A549 (cell line): ENCODE measurements at regions not wholly inside any gene's neighbourhood (a gene's known extent, or its start where the extent isn't known, plus 50 kb on each side); places are given as distances from the start of the nearest gene placed in this dataset.

Source experiments
- ATAC-seq, 2 experiments: fragments of 200-7000 bp in 1 of 2; fragments of >200 bp in 1 of 2; cut with Nextera tagmentation in 1 of 2; cut with Tn5 transposase in 1 of 2; 3 replicates each; pipeline versions ENCODE4 v1.8.0 to v1.9.1; 2018 to 2020; ENCODE audit warnings: mild to moderate bottlenecking in 1 of 2, moderate library complexity in 1 of 2
- CTCF ChIA-PET: fragments of 300-600 bp; sonication (Branson Sonifier 250); formaldehyde crosslinking; extraction: SDS; loops from one replicate; lab custom pipeline; 2021; ENCODE audit warnings: antibody characterized with exemption, inconsistent platforms; lab: Yijun Ruan, JAX
- POLR2A ChIA-PET: fragments of 350-600 bp; formaldehyde crosslinking; extraction: SDS; loops from one replicate; lab custom pipeline; 2021; ENCODE audit warnings: antibody characterized with exemption, inconsistent platforms; lab: Yijun Ruan, JAX
- DNase-seq, 2 experiments: peaks; one replicate each; pipeline versions ENCODE4 v3.0.0 to v3.0.0-alpha.2; 2011 to 2016; ENCODE audit warnings: low read depth in 1 of 2, low spot score in 1 of 2
- FAIRE-seq: peaks from 2 replicates; lab custom pipeline; 2011; peaks lifted over from hg19 to GRCh38; lab: Jason Lieb, UNC
- H3K27ac ChIP-seq, 2 experiments: fragments of >200 bp; sonication (Bioruptor Twin); formaldehyde crosslinking; 3 replicates each; pipeline ENCODE4 v1.5.1; 2016 to 2017
- H3K4me1 ChIP-seq: fragments of >200 bp; sonication (Bioruptor Twin); formaldehyde crosslinking; 3 replicates; pipeline ENCODE4 v1.6.1; 2016
- H3K4me2 ChIP-seq: fragments of >200 bp; sonication (Bioruptor Twin); formaldehyde crosslinking; 3 replicates; pipeline ENCODE4 v1.6.1; 2016
- H3K4me3 ChIP-seq: fragments of >200 bp; sonication (Bioruptor Twin); formaldehyde crosslinking; 3 replicates; pipeline ENCODE4 v1.5.1; 2016
- H3K9me3 ChIP-seq: fragments of >200 bp; sonication (Bioruptor Twin); formaldehyde crosslinking; 3 replicates; pipeline ENCODE4 v1.6.1; 2016
- CBX2 ChIP-seq: fragments of 200-600 bp; sonication (generic); IDR thresholded peaks from 2 replicates; pipeline ENCODE4 v1.6.1; 2016; ENCODE audit warnings: low read depth, mild to moderate bottlenecking, borderline replicate concordance
- ESRRA ChIP-seq: fragments of 150-350 bp; IDR thresholded peaks from 2 replicates; pipeline ENCODE4 v1.6.1; 2014; ENCODE audit warnings: mild to moderate bottlenecking, low read length, borderline replicate concordance
- GATA3 ChIP-seq: IDR thresholded peaks from 2 replicates; pipeline ENCODE4 v1.6.1; 2012; ENCODE audit warnings: borderline replicate concordance
- HEYL ChIP-seq: fragments of 250-450 bp; sonication (Bioruptor Pico); IDR thresholded peaks from 2 replicates; pipeline ENCODE4 v1.8.0; 2021; ENCODE audit warnings: mild to moderate bottlenecking, moderate library complexity
- JUN ChIP-seq, 2 experiments: fragments of >200 bp; sonication (Bioruptor Twin); formaldehyde crosslinking; IDR thresholded peaks; 2 replicates in 1 of 2; 3 replicates in 1 of 2; pipeline ENCODE4 v1.6.1; 2016 to 2017
- MAFK ChIP-seq: fragments of 450-650 bp; IDR thresholded peaks from 2 replicates; pipeline ENCODE4 v1.6.1; 2014; ENCODE audit not compliant: partially characterized antibody
- NPAS2 ChIP-seq: fragments of 250-450 bp; sonication (Bioruptor Pico); IDR thresholded peaks from 2 replicates; pipeline ENCODE4 v1.8.0; 2022; ENCODE audit warnings: mild to moderate bottlenecking, moderate library complexity, borderline replicate concordance
- RCOR1 ChIP-seq: fragments of 150-350 bp; IDR thresholded peaks from 2 replicates; pipeline ENCODE4 v1.6.1; 2014; ENCODE audit warnings: antibody characterized with exemption, low read length, low read depth
- RFX5 ChIP-seq: fragments of 450-650 bp; IDR thresholded peaks from 2 replicates; pipeline ENCODE4 v1.7.1; 2014; ENCODE audit warnings: antibody characterized with exemption, mild to moderate bottlenecking, moderate library complexity
- RNF2 ChIP-seq: fragments of 200-600 bp; sonication (generic); IDR thresholded peaks from 2 replicates; pipeline ENCODE4 v1.6.1; 2016; ENCODE audit warnings: low read depth, mild to moderate bottlenecking, antibody characterized with exemption, moderate library complexity, borderline replicate concordance
- SMC3 ChIP-seq: fragments of >200 bp; sonication (Bioruptor Twin); formaldehyde crosslinking; IDR thresholded peaks from 3 replicates; pipeline ENCODE4 v1.6.1; 2018; ENCODE audit warnings: inconsistent platforms
- TP53 ChIP-seq: fragments of 250-450 bp; sonication (Bioruptor Pico); IDR thresholded peaks from 2 replicates; pipeline ENCODE4 v1.5.0; 2021; ENCODE audit warnings: mild to moderate bottlenecking, moderate library complexity
- USF2 ChIP-seq: fragments of 450-650 bp; IDR thresholded peaks from 2 replicates; pipeline ENCODE4 v1.6.1; 2014; ENCODE audit warnings: antibody characterized with exemption
- ZFP36 ChIP-seq: fragments of 450-650 bp; IDR thresholded peaks from 2 replicates; pipeline ENCODE4 v1.6.1; 2014; ENCODE audit warnings: borderline replicate concordance; ENCODE audit not compliant: partially characterized antibody
- WGBS: methylation state at CpG from one replicate; pipeline ENCODE4 v1.1.6; 2017; ENCODE audit errors: missing lambda C conversion rate; 5-methylcytosine and 5-hydroxymethylcytosine counted together
- TF ChIP-seq, protein P1 (sequence below): fragments of 250-450 bp; sonication (Bioruptor Pico); IDR thresholded peaks from 2 replicates; pipeline ENCODE4 v1.5.0; 2021; ENCODE audit warnings: mild to moderate bottlenecking, moderate library complexity, borderline replicate concordance
- TF ChIP-seq, protein P2 (sequence below): fragments of >200 bp; sonication (Bioruptor Twin); formaldehyde crosslinking; IDR thresholded peaks from 3 replicates; pipeline ENCODE4 v1.5.1; 2016
- TF ChIP-seq, protein P3 (sequence below): fragments of 200-600 bp; sonication (generic); IDR thresholded peaks from 2 replicates; pipeline ENCODE4 v1.6.1; 2016; ENCODE audit warnings: antibody characterized with exemption, mild to moderate bottlenecking, moderate library complexity

DNA sequence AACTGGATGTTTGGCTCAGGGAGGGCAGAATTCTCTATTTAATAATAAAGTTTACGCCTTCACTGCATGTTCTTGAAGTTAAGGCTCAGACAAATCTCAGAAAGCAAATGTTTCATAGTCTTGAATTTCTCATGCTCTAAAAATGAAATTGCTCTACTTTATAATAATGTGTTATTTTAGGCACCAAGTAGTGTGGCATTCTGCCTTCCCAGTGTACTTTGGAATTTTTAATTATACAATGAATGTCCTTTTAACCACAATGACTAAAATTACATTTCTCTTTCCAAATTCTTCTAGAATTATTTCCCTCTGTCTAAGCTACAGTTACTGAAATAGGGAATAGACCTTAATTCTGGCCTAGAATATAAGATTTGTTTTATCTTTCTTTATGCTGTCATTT, 97.9 kb upstream of the PDE5A start:
- H3K27ac ChIP-seq: no peak overlapping the region
- CTCF ChIA-PET: no interaction called here
- POLR2A ChIA-PET: no interaction called here

DNA sequence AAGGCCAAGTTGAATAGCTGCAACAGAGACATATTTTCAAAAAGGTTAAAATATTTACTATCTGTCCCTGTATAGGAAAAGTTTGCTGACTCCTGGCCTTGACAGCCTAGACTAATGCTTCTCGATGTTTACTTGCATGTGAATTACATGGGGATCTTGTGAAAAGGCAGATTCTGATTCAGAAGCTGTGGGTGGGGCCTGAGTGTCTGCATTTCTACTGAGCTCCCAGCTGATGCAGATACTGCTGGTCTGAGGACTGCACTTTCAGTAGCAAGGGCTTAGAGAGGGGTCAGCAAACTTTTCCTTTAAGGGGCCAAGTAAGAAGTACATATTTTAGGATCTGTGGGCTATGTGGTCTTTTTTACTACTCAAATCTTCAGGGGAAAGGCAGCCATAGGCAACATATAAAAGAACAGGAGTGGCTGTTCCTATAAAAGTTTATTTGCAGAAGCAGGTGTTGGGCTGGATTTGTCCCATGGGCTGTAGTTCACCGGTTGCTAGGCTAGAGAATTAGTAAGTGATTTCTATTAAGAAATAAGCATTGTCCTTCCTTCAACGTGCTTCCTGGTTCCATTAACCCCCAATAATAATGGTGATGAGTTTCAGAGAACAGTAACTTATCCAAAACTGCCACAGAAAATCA, 97.2 kb upstream of the PDE5A start:
- ATAC-seq: no peak
- peaks cover 13% of the 10 kb centered on the region for H3K4me1 ChIP-seq
- CTCF ChIA-PET: interaction anchor here (0.6 kb wide), 1 partner anchor 300 kb away, joined by 3 read pairs; no protein-coding TSS in a partner anchor
- H3K4me3 ChIP-seq: no peak overlapping the region
- POLR2A ChIA-PET: no interaction called here
- no peak for TF ChIP-seq CBX2
- no peak for TF ChIP-seq JUN (IDR thresholded peaks at IDR 0.05)
- no peak for TF ChIP-seq RFX5
- no peak for TF ChIP-seq MAFK
- TF ChIP-seq, protein P1, sequence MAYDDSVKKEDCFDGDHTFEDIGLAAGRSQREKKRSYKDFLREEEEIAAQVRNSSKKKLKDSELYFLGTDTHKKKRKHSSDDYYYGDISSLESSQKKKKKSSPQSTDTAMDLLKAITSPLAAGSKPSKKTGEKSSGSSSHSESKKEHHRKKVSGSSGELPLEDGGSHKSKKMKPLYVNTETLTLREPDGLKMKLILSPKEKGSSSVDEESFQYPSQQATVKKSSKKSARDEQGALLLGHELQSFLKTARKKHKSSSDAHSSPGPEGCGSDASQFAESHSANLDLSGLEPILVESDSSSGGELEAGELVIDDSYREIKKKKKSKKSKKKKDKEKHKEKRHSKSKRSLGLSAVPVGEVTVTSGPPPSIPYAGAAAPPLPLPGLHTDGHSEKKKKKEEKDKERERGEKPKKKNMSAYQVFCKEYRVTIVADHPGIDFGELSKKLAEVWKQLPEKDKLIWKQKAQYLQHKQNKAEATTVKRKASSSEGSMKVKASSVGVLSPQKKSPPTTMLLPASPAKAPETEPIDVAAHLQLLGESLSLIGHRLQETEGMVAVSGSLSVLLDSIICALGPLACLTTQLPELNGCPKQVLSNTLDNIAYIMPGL (CRISPR knock-in tag): no peak
- no peak for TF ChIP-seq RNF2
- TF ChIP-seq, protein P2, sequence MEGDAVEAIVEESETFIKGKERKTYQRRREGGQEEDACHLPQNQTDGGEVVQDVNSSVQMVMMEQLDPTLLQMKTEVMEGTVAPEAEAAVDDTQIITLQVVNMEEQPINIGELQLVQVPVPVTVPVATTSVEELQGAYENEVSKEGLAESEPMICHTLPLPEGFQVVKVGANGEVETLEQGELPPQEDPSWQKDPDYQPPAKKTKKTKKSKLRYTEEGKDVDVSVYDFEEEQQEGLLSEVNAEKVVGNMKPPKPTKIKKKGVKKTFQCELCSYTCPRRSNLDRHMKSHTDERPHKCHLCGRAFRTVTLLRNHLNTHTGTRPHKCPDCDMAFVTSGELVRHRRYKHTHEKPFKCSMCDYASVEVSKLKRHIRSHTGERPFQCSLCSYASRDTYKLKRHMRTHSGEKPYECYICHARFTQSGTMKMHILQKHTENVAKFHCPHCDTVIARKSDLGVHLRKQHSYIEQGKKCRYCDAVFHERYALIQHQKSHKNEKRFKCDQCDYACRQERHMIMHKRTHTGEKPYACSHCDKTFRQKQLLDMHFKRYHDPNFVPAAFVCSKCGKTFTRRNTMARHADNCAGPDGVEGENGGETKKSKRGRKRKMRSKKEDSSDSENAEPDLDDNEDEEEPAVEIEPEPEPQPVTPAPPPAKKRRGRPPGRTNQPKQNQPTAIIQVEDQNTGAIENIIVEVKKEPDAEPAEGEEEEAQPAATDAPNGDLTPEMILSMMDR: no peak
- no peak for TF ChIP-seq TP53
- no peak for TF ChIP-seq SMC3
- no peak for TF ChIP-seq ZFP36
- no peak for TF ChIP-seq GATA3
- no peak for TF ChIP-seq NPAS2 (CRISPR knock-in tag)
- TF ChIP-seq, protein P3, sequence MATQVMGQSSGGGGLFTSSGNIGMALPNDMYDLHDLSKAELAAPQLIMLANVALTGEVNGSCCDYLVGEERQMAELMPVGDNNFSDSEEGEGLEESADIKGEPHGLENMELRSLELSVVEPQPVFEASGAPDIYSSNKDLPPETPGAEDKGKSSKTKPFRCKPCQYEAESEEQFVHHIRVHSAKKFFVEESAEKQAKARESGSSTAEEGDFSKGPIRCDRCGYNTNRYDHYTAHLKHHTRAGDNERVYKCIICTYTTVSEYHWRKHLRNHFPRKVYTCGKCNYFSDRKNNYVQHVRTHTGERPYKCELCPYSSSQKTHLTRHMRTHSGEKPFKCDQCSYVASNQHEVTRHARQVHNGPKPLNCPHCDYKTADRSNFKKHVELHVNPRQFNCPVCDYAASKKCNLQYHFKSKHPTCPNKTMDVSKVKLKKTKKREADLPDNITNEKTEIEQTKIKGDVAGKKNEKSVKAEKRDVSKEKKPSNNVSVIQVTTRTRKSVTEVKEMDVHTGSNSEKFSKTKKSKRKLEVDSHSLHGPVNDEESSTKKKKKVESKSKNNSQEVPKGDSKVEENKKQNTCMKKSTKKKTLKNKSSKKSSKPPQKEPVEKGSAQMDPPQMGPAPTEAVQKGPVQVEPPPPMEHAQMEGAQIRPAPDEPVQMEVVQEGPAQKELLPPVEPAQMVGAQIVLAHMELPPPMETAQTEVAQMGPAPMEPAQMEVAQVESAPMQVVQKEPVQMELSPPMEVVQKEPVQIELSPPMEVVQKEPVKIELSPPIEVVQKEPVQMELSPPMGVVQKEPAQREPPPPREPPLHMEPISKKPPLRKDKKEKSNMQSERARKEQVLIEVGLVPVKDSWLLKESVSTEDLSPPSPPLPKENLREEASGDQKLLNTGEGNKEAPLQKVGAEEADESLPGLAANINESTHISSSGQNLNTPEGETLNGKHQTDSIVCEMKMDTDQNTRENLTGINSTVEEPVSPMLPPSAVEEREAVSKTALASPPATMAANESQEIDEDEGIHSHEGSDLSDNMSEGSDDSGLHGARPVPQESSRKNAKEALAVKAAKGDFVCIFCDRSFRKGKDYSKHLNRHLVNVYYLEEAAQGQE: no peak
- no peak for TF ChIP-seq USF2
- H3K9me3 ChIP-seq: no peaks in the 10 kb centered on the region
- no peak overlapping the region for H3K27ac ChIP-seq
- no peak overlapping the region for H3K4me2 ChIP-seq
- 51% methylated on average over 3 of the region's 3 CpGs for WGBS
- FAIRE-seq: no peak
- DNase-seq: no peak

More for the DNA sequence above, 97.9 kb upstream of the PDE5A start:
- Histone ChIP-seq H3K4me2 (no peak overlapping the region), H3K4me1 (peaks cover 19% of the 10 kb centered on the region), H3K9me3 (no peaks in the 10 kb centered on the region), H3K4me3 (no peak overlapping the region)
- 73% methylated on average over 1 of the region's 1 CpG for WGBS
- no peak for TF ChIP-seq RCOR1
- no peak for TF ChIP-seq HEYL (CRISPR knock-in tag)
- no peak for TF ChIP-seq TP53
- TF ChIP-seq ESRRA: no peak
- TF ChIP-seq ZFP36: no peak
- ATAC-seq: no peak
- no peak for FAIRE-seq
- DNase-seq: no peak
